T-cell (primary cell): ENCODE measurements at regions not wholly inside any gene's neighbourhood (a gene's known extent, or its start where the extent isn't known, plus 50 kb on each side); places are given as distances from the start of the nearest gene placed in this dataset.

ENCODE experiments used
- ATAC-seq, 4 experiments: fragments of 200-7000 bp in 3 of 4; fragments of 150-1000 bp in 1 of 4; cut with Tn5 transposase; replicated peaks in 1 of 4; 1 replicate in 3 of 4; 2 replicates in 1 of 4; pipeline ENCODE4 v1.10.0; 2021; ENCODE audit warnings: moderate library complexity in 3 of 4, mild to moderate bottlenecking in 2 of 4, moderate number of reproducible peaks in 1 of 4
- CTCF ChIA-PET, 2 donors: fragments of 300-600 bp; sonication (Branson Sonifier 250); formaldehyde crosslinking; loops; one replicate each; lab custom pipeline; 2022; ENCODE audit warnings: antibody characterized with exemption in 2 of 2; lab: Charles Lee
- POLR2A ChIA-PET, 2 donors: fragments of 300-600 bp; sonication (Branson Sonifier 250); formaldehyde crosslinking; loops; one replicate each; lab custom pipeline; 2022; ENCODE audit warnings: antibody characterized with exemption in 2 of 2; lab: Charles Lee
- DNase-seq, 35 experiments: peaks; one replicate each; pipeline versions ENCODE4 v3.0.0 to v3.0.0-alpha.2; 2013 to 2023
- H3K27ac ChIP-seq: one replicate; pipeline ENCODE4 v1.5.1; 2013; ENCODE audit warnings: low read length
- H3K27me3 ChIP-seq, 2 experiments: replicated peaks in 1 of 2; 1 replicate in 1 of 2; 2 replicates in 1 of 2; pipeline versions ENCODE4 v1.6.1 to v1.7.0; 2013; ENCODE audit warnings: low read length in 1 of 2, mixed read lengths in 1 of 2; ENCODE audit not compliant: control insufficient read depth in 2 of 2, insufficient read depth in 2 of 2; ENCODE audit errors: extremely low read depth in 1 of 2
- H3K36me3 ChIP-seq, 2 donors: 1 replicate in 1 of 2; 2 replicates in 1 of 2; pipeline versions ENCODE4 v1.6.1 to v1.7.0; 2013; ENCODE audit warnings: low read length in 1 of 2; ENCODE audit not compliant: control insufficient read depth in 2 of 2, insufficient read depth in 1 of 2; ENCODE audit errors: extremely low read depth in 1 of 2
- H3K4me1 ChIP-seq, 2 experiments: 1 replicate in 1 of 2; 2 replicates in 1 of 2; pipeline versions ENCODE4 v1.6.1 to v1.7.0; 2013; ENCODE audit warnings: low read length in 2 of 2, mixed read lengths in 1 of 2; ENCODE audit not compliant: insufficient read depth in 2 of 2, control insufficient read depth in 1 of 2; ENCODE audit errors: extremely low read depth in 1 of 2
- H3K4me3 ChIP-seq, 2 donors: 1 replicate in 1 of 2; 2 replicates in 1 of 2; pipeline versions ENCODE4 v1.5.1 to v1.7.0; 2013; ENCODE audit warnings: mild to moderate bottlenecking in 2 of 2, low read length in 1 of 2, moderate library complexity in 1 of 2; ENCODE audit not compliant: control insufficient read depth in 1 of 2; ENCODE audit errors: extremely low read depth in 1 of 2
- H3K9me3 ChIP-seq: 2 replicates; pipeline ENCODE4 v1.7.0; 2013
- H3K27ac Mint-ChIP-seq, 2 donors: one replicate each; pipeline ENCODE4 v1.8.0; 2020 to 2021; ENCODE audit warnings: mild to moderate bottlenecking in 2 of 2, mixed read lengths in 2 of 2
- H3K27me3 Mint-ChIP-seq, 2 donors: one replicate each; pipeline ENCODE4 v1.8.0; 2021 to 2022; ENCODE audit warnings: mixed read lengths in 2 of 2
- H3K36me3 Mint-ChIP-seq: one replicate; pipeline ENCODE4 v1.8.0; 2021; ENCODE audit warnings: mixed read lengths
- H3K4me1 Mint-ChIP-seq, 3 donors: one replicate each; pipeline ENCODE4 v1.8.0; 2020 to 2022; ENCODE audit warnings: mixed read lengths in 3 of 3, mild to moderate bottlenecking in 1 of 3
- H3K4me3 Mint-ChIP-seq, 3 donors: one replicate each; pipeline ENCODE4 v1.8.0; 2020 to 2022; ENCODE audit warnings: mild to moderate bottlenecking in 3 of 3, mixed read lengths in 3 of 3, moderate library complexity in 3 of 3
- H3K9me3 Mint-ChIP-seq, 3 donors: one replicate each; pipeline ENCODE4 v1.8.0; 2020 to 2022; ENCODE audit warnings: mixed read lengths in 3 of 3
- WGBS: methylation state at CpG from one replicate; pipeline ENCODE4 v1.1.5; 2013; ENCODE audit warnings: missing lambda C conversion rate; ENCODE audit not compliant: insufficient coverage; 5-methylcytosine and 5-hydroxymethylcytosine counted together

DNA sequence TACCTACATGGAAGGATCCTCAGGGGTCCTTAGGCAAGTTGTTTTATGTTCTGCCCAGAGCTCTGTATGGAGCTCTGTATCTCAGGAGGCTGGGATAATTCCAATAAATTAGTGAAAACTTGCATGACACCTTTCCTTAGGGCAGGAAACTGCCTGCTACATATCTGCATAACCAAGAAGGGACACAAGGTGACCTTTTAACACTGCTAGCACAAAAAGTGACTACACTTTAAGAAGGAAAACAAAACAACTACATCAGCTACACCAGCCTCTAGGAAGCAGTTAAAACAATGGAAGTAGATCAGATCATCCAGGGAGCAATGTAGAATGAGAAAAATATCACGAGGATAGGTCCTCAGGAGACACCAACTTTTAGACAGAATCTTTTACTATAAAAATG lies 93.9 kb downstream of the TNFSF18 start:
- no CpG with 5 or more reads among the region's 1 CpG for WGBS
- Histone ChIP-seq H3K27ac (no peak overlapping the region), H3K36me3 (no peaks in the 10 kb centered on the region), H3K27me3 (no peaks in the 10 kb centered on the region), H3K9me3 (no peaks in the 10 kb centered on the region), H3K4me1 (no peaks in the 10 kb centered on the region), H3K4me3 (no peak overlapping the region)
- DNase-seq = no peak
- Mint-ChIP-seq H3K36me3 (no peaks in the 10 kb centered on the region), H3K27ac (no peak overlapping the region), H3K4me1 (peaks cover 0 to 10% (median 7%) of the 10 kb centered on the region in 3 donors), H3K4me3 (no peak overlapping the region), H3K9me3 (no peaks in the 10 kb centered on the region), H3K27me3 (no peaks in the 10 kb centered on the region)
- CTCF ChIA-PET = no interaction called here
- no peak for ATAC-seq
- POLR2A ChIA-PET = no interaction called here

DNA sequence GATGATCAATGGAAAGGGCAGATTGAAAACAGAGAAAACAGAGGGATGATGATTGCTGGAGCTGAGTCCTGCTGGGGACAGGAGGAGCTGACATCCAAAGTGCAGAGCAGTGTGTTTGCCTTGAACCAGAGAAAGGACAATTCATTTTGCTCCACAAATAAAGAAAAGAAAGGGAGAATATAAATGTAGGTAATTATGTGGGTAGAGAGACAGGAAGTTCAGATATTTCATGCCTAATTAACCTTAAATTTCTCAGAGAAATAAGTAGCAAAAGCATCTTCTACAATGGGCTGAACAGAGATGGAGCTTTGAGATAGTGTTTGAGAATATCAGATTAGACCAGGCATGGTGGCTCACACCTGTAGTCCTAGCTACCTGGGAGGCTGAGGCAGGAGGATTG lies 93.2 kb downstream of the TNFSF18 start:
- no peaks in the 10 kb centered on the region for H3K27me3 ChIP-seq
- POLR2A ChIA-PET = no interaction called here
- ATAC-seq (no peak), DNase-seq (no peak)
- Mint-ChIP-seq H3K36me3 (no peaks in the 10 kb centered on the region), H3K4me1 (peaks cover 0 to 7% (median 6%) of the 10 kb centered on the region in 3 donors), H3K4me3 (no peak overlapping the region), H3K27ac (no peak overlapping the region), H3K27me3 (no peaks in the 10 kb centered on the region), H3K9me3 (no peaks in the 10 kb centered on the region)
- H3K9me3 ChIP-seq = no peaks in the 10 kb centered on the region
- H3K27ac ChIP-seq = no peak overlapping the region
- H3K4me3 ChIP-seq = no peak overlapping the region
- H3K36me3 ChIP-seq = no peaks in the 10 kb centered on the region
- no peaks in the 10 kb centered on the region for H3K4me1 ChIP-seq
- CTCF ChIA-PET = no interaction called here

DNA sequence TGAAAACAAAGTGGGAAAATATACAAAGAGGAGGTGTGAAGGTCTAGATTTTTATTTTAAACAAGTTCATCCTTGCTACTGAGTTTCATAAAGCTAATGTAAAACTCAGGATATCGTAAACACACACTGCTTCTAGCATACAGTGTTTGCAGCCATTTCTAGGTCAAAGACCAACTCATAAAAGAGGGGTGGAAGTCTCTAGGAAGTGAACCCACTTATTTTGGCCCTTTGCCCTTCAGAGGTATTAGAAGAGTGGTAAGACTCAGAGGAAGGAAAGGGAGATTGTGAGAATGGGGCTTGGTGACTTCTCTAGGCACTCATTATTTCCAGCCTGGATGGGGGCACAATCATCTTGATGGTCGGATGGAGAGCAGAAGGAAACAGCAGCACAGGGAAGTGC lies 91.2 kb downstream of the TNFSF18 start:
- WGBS = no CpG with 5 or more reads among the region's 2 CpGs
- ATAC-seq (no peak), DNase-seq (no peak)
- Mint-ChIP-seq H3K36me3 (no peaks in the 10 kb centered on the region), H3K4me1 (peaks cover 0 to 7% (median 3%) of the 10 kb centered on the region in 3 donors), H3K4me3 (no peak overlapping the region), H3K27ac (no peak overlapping the region), H3K9me3 (no peaks in the 10 kb centered on the region), H3K27me3 (no peaks in the 10 kb centered on the region)
- no peaks in the 10 kb centered on the region for H3K4me1 ChIP-seq
- H3K36me3 ChIP-seq = no peaks in the 10 kb centered on the region
- POLR2A ChIA-PET = no interaction called here
- H3K27me3 ChIP-seq = no peaks in the 10 kb centered on the region
- CTCF ChIA-PET = no interaction called here
- H3K9me3 ChIP-seq = no peaks in the 10 kb centered on the region
- no peak overlapping the region for H3K4me3 ChIP-seq
- H3K27ac ChIP-seq = no peak overlapping the region

DNA sequence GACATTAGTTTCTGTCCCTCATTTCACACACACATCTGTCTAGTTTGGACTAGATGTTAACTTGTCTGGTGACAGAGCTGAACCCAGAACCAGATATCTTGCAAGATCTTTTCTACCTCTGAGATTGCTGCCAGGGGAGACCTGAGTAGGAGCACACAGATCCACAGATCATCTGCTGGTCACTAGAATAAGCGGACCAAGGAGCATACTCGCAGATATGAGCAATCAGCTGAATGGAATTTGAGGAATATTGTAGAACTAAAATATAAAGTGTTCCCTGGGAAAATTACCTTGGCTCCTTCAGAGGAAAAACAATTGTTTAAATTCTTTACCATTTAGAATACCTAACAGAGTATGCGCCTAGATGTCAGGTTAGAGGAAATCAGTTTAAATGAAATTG lies 90.7 kb downstream of the TNFSF18 start:
- POLR2A ChIA-PET = no interaction called here
- no peak for ATAC-seq
- Histone ChIP-seq H3K36me3 (no peaks in the 10 kb centered on the region), H3K4me3 (no peak overlapping the region), H3K27me3 (no peaks in the 10 kb centered on the region), H3K4me1 (no peaks in the 10 kb centered on the region), H3K9me3 (no peaks in the 10 kb centered on the region), H3K27ac (no peak overlapping the region)
- no peaks in the 10 kb centered on the region for H3K36me3 Mint-ChIP-seq
- no CpG with 5 or more reads among the region's 3 CpGs for WGBS
- DNase-seq = no peak
- CTCF ChIA-PET = no interaction called here
- peaks cover 0 to 7% (median 3%) of the 10 kb centered on the region in 3 donors for H3K4me1 Mint-ChIP-seq
- no peaks in the 10 kb centered on the region for H3K9me3 Mint-ChIP-seq
- H3K27me3 Mint-ChIP-seq = no peaks in the 10 kb centered on the region
- no peak overlapping the region for H3K4me3 Mint-ChIP-seq
- no peak overlapping the region for H3K27ac Mint-ChIP-seq

DNA sequence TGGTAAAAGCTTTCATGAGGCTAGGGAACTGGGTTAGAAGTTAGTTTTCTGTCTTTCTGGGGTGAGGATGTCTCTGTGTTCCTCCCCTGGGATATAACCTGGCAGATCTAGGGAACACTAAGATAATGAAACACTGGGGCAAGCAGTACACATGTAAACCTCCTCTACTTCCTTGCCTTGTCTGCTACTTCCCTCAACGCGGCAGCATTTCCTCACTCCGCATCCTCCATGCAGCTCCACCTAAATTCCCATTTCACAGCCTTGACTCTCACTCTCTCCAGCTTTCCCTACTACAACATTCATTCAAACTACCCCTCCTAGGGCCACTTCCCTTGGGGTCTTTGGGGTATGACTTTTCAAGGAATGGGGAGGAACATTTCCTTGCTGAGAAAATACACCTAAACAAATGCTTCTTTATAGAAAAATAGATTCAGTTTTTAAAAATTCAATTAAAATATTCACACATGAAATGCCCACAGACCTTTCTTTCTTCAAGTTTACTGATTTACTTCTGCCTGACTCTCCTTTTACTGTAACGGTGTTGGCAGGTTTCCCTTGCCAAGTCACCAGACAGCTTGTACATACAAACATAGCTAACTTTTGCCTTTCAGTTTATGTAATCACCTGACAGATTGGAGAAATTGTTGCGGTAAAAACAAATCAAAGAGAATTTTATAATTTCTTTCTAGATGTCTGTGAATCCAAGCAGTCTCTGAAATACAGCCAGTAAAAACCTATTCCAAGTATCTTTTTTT lies 90.1 kb downstream of the TNFSF18 start:
- ATAC-seq (no peak), DNase-seq (no peak)
- no CpG with 5 or more reads among the region's 5 CpGs for WGBS
- POLR2A ChIA-PET = no interaction called here
- Mint-ChIP-seq H3K9me3 (no peaks in the 10 kb centered on the region), H3K36me3 (no peaks in the 10 kb centered on the region), H3K4me3 (no peak overlapping the region), H3K27me3 (no peaks in the 10 kb centered on the region), H3K4me1 (peaks cover 0 to 7% (median 3%) of the 10 kb centered on the region in 3 donors), H3K27ac (no peak overlapping the region)
- CTCF ChIA-PET = interaction anchor here in 1 of 2 donors (0.6 kb wide), 1 partner anchor 94 kb away, joined by 4 read pairs; no protein-coding TSS in a partner anchor
- Histone ChIP-seq H3K4me1 (no peaks in the 10 kb centered on the region), H3K27ac (no peak overlapping the region), H3K9me3 (no peaks in the 10 kb centered on the region), H3K36me3 (no peaks in the 10 kb centered on the region), H3K27me3 (no peaks in the 10 kb centered on the region), H3K4me3 (no peak overlapping the region)

DNA sequence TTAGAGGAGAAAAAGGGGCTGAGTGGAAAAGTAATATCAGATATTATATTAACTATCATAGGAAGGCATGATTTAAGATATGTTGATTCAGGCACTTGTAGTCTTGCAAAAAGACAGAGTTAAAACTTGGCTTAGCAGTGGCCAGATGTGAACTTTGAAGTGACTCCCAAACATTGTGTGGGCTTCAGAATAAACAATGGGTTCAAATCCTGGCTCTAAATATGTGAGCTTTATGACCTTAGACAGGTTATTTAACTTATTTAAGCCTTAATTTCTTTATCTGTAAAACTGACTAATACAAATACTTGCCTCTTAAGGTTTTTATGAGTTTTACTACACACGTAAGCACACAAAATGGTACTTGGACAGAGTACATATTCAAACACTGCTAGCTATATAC lies 85.9 kb downstream of the TNFSF18 start:
- Mint-ChIP-seq H3K27ac (no peak overlapping the region), H3K36me3 (no peaks in the 10 kb centered on the region), H3K4me3 (no peak overlapping the region), H3K4me1 (no peaks in the 10 kb centered on the region), H3K9me3 (no peaks in the 10 kb centered on the region), H3K27me3 (no peaks in the 10 kb centered on the region)
- Histone ChIP-seq H3K9me3 (no peaks in the 10 kb centered on the region), H3K4me1 (no peaks in the 10 kb centered on the region), H3K36me3 (no peaks in the 10 kb centered on the region), H3K4me3 (no peak overlapping the region), H3K27ac (no peak overlapping the region), H3K27me3 (no peaks in the 10 kb centered on the region)
- POLR2A ChIA-PET = no interaction called here
- ATAC-seq (no peak), DNase-seq (no peak)
- WGBS = no CpG with 5 or more reads among the region's 1 CpG
- CTCF ChIA-PET = no interaction called here
